DMS53 treated with DMSO at 0.1 percent for 48 hours (cell line): ENCODE measurements at regions not wholly inside any gene's neighbourhood (a gene's known extent, or its start where the extent isn't known, plus 50 kb on each side); places are given as distances from the start of the nearest gene placed in this dataset.

ENCODE experiments used
- DNase-seq: peaks from one replicate; lab custom pipeline; 2025; ENCODE audit not compliant: unreplicated experiment; lab: John Stamatoyannopoulos, UW

DNA sequence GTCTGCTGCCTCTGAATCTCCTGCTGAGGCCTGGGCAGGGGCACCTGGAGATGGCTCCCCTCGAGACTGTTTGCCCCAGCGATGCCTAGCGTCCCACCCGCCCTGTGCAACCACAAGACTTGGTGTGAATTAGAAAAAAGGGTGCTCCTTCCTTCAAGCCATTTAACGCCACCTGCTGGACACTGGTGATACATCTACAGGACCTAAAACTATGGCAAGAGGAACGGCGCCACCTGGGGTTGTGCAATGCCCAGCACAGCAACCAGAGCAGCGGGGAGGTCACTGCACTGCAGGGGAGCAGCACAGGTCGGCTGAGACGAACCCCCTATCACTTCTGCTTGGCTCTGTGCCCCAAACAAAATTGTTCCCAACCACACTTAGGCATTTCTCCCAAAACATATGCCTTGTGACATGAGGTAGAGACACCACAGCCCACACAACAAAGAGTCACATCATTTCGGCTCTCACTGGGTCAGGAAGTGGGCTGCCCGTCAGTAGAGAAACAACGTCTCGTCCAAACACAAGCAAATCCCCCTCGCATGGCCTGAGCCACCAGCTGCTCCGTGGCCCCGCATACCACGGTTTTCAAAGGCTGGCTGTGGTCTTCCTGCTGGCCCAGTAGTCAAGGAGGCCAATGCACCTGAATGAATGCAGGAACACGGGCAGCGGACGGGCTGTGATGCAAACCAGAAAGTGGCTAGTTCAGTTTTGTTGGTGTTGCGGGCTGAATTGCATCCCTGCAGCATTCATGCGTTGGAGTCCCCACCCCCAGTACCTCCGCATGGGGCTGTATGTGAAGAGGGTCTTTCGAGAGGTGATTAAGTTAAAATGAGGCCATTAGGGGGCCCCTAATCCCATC, 171.9 kb downstream of the SHANK2 start:
- DNase-seq: peak; percentile 91

DNA sequence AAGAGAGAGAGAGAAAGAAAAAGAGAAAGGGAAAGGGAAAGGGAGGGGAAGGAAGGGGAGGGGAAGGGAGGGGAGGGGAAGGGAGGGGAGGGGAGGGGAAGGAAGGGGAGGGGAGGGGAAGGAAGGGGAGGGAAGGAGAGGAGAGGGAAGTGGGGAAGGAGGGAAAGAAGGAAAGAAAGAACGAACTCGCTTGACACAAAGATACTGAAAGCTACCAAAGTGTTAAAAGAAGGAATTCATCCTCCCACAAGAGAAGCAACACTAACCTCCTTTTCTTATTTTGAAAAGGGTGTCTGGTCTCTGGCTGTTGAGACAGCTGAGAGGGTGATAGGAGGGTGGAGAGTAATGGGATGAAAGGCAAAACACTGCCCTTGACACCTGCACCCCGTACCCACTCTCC, 172.6 kb downstream of the SHANK2 start:
- no peak for DNase-seq

DNA sequence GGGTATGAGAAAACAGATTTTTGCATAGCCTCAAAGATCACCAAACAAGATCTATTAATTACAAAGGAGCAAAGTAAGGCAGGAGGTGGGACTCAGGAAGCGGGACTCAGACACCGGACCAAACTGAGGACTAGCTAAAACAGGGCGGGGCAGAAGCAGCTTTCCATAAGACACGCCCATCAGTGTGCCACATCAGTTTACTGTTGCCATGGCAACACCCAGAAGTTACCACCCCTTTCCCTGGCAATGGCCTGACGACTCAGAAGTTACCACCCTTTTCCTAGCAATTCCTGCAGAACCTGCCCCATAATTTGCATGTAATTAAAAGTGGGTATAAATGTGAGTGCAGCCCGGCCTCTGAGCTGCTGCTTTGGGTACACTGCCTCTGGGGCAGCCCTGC, 173.9 kb downstream of the SHANK2 start:
- DNase-seq: no peak

DNA sequence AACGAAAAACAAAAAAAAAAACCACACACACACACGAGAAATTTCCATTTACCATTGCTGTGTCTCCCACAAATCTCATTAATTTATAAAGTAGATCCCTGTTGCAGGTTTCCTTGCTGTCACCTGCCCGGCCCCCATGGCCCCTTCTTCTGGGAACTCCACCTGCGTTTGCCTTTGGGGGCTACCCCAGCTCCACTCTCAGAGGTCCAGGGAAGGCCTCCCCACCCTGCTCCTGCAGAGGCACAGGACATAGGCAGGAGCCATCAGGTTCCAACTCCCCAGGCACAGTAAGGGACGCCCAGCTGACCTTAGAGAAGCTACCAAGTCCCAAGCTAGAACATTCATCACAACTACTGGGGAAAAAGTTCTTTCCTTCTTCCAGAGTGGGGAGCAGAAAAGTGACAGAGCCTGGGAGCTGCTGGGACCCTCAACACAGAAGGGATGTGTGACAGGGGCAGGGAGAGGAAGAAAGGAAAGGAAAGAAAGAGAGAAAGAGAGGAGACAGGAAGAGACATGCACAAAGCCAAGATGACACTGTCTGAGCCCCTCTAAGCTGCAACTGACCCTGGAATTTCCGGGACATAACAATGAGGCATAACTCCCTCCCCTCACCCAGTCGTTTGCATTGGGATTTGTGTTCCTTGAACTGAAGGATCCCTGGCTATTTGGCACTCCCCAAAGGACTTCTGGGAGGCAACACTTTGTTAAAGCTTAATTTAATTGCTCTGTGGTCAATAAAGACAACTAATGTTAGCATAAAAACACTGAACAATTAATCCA, 175.7 kb downstream of the SHANK2 start:
- no peak for DNase-seq

- no peak for DNase-seq
Measured at GRCh38 chr11:71075871-71076420, 176.4 kb downstream of the SHANK2 start.

DNA sequence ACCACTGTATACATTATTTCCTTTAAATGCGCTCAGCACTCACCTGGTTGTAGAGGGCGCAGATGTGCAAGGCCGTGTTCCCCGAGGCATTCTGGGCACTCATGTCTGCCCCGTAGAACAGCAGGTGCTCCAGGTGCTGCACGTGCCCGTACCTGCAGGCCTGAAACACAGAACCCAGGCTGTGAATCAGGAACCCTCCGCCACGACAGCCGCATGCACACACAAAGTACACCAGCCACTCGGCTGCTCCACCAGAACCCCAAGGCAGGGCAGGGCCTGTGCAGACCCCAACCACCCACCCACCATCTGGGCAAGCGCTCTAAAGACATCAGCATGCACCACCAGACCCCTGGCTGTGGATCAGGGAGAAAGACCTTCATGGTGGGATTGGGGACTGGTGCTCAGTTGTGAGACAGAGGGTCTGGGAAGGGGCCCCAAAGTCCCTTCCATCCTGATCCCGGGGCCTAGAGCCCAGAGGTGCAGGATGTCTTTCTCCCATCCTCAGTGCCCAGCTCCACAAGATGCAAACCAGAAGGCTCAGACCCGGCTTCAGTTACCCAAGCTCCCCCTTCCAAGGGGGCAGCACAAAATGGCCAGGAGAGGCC, 177.2 kb downstream of the SHANK2 start:
- no peak for DNase-seq

- DNase-seq: no peak
Measured at GRCh38 chr11:71071736-71072509, 180.5 kb downstream of the SHANK2 start.

- no peak for DNase-seq
Measured at GRCh38 chr11:71070490-71071453, 181.6 kb downstream of the SHANK2 start.

DNA sequence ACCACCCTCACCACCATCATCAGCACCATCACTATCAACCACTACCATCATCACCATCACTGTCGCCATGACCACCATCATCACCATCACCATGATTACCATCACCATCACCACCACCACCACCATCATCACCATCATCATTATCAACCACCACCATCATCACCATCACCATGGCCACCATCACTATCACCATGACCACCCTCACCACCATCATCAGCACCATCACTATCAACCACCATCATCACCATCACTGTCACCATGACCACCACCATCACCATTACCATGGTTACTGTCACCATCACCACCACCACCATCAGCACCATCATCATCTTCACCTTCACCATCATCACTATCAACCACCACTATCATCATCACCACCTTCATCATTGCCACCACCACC, 183.4 kb downstream of the SHANK2 start:
- DNase-seq: no peak

DNA sequence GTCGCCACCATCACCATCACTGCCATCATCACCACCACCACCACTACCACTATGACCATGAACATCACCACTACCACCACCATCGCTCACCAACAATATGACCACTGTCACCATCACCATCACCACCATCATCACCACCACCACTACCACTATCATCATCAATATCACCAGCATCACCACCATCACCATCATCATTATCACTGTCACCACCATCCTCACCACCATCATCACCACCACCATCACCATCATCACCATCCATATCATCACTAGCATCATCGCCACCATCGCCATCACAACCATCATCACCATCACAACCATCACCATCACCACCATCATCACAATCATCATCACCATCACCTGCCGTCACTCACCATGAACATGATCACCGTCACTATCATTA, 184.6 kb downstream of the SHANK2 start:
- no peak for DNase-seq

GRCh38 chr11:71066311-71066710, 186.1 kb downstream of the SHANK2 start:
- DNase-seq: no peak

DNA sequence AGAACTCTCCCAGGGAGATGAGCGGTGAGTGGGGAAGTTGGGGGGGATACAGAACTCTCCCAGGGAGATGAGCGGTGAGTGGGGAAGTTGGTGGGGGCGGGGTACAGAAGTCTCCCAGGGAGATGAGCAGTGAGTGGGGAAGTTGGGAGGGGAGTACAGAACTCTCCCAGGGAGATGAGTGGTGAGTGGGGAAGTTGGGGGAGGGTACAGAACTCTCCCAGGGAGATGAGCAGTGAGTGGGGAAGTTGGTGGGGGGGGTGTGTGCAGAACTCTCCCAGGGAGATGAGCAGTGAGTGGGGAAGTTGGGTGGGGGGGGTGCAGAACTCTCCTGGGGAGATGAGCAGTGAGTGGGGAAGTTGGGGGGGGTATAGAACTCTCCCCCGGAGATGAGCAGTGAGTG, 186.5 kb downstream of the SHANK2 start:
- no peak for DNase-seq

DNA sequence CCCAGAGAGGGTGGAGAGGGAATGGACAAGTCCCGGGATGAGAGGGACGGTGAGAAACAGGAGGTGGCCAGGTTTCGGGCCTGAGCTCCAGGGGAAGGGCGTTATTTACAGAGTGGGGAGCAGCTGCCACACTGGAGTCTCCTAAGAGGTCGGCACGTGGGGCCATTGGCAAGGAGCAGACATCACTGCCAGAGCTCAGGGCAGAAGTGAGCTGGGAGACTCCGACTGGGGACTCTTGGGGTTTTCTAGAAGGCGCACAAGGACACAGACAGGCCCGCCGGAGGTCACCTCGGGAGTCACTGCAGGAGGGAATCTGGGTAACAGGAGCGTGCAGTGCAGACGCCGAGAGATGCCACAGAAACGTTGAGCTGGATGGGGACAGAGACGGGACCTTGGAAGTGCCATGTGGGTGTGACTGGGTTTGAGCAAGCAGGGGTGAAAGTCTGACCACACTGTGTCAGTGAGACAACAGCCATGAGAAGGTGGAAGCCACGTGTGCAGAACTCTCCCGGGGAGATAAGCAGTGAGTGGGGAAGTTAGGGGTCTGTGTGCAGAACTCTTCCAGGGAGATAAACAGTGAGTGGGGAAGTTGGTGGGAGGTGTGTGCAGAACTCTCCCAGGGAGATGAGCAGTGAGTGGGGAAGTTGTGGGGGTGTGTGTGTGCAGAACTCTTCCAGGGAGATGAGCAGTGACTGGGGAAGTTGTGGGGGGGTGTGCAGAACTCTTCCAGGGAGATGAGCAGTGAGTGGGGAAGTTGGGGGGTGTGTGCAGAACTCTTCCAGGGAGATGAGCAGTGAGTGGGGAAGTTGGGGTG, 187.5 kb downstream of the SHANK2 start:
- no peak for DNase-seq

DNA sequence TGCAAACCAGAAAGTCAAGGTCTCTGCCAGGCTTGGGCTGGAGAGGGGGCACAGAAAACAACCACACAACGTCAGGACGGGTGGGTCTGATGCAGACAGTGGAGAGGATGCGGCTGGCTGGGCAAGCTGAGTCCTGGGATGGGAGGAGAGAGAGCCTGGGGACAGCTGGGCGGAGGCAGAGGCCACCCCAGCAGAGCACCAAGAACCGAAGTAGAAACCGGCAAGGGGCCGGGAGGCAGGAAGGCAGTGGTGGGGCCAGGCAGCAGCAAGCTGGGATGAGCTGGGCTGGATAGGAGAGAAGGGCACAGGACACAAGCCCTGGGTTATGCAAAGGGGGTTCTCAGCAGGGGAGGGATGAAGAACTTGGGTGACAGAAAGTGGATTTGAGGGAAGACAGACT, 188.2 kb downstream of the SHANK2 start:
- DNase-seq: no peak

- no peak for DNase-seq
Measured at GRCh38 chr11:71063129-71063528, 189.2 kb downstream of the SHANK2 start.

DNA sequence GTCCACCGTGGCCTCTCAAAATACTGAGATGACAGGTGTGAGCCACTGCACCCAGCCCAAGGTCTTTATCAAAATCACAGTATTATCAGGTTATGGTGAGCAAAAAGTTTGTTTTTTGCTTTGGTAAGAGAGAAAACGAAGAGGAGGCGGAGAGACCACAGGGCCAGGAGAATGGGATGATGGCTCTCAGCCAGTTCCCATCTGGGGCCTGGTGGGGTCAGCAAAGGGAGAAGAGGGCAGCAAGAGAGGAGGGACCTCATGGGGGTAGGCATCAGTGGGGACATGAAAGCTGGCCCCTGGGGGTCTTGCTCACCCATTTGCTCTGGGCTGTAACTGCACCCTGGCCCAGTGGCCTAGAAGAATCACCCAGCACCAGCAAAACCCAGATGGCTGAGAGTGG, 190.2 kb downstream of the SHANK2 start:
- no peak for DNase-seq

DNA sequence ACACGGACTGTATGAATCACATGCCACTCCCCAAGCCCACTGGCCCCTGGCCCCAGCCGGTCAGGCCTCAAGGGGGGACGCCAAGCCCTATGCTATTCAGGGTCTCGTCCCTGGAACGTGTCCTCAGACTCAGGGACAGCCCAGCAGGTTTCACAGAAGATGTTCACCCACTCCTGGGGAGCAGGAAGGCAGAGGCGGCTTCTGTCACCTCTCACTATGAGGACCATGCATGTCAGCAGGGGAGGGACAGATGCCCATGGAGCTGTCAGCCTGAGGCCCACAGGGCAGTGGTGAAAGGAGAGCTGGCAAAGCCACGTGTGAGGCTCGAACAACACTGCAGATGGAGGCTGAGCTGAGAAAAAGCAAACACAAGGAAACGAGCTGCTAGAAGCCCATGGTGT, 192.0 kb downstream of the SHANK2 start:
- no peak for DNase-seq

GRCh38 chr11:71059662-71060061, 192.7 kb downstream of the SHANK2 start:
- no peak for DNase-seq

DNA sequence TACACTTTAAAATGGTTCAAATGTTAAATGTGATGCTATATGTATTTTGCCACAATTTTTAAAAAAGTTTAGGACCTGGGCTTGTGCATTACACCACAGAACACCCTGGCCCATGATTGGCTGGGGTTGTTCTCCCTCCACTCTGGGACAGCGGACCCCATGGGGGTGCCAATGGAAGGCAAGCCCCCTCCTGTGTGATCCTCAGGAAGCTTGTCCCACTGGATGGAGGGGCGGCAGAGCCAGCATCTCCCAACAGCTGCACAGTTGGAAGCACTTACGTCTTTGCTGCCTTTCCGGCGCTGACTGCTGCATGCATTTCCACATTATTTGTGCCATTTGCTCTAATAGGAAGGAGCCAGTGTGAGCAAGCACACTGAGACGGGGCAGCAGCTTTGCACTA, 196.5 kb downstream of the SHANK2 start:
- DNase-seq: no peak
